Fibroblast of gingiva (primary cell): ENCODE measurements at regions not wholly inside any gene's neighbourhood (a gene's known extent, or its start where the extent isn't known, plus 50 kb on each side); places are given as distances from the start of the nearest gene placed in this dataset.

ENCODE experiments used
- DNase-seq: peaks from one replicate; pipeline ENCODE4 v3.0.0-alpha.2; 2011; ENCODE audit warnings: low read depth

DNA sequence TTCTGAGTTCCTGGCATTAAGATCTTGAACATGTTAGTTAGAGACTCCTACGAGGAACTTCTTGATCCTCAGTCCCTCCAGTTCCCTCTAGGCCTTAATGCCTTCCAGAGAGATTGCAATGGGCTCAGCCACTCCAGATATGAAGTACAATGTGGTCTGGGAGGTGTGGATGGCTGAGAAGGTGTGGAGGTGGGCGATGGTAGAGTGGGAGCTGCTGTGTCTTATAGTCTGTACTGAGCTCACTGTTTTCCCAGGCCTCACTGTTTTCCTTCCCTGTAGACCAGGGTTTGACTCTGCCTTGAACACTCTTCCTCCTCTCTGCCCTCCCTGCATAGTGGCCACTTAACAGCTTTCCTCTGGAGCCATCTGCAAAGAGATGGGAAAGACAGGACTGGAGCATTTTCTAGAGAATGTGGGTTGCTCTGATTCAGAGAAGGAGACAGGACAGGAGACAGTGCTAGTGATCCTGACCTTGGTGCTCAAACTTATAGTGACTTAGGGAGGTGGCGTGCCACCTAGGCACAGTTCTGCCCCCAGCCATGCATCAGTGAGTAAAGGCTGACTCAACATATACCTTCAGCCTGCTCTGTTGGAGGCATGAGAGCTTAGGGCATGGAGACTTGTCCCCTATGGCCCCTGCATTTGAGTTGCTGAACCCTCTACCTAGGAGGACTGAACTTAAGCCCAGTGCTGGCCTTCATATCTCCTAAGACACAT, 129.7 kb downstream of the TDRD15 start:
- DNase-seq: no peak

DNA sequence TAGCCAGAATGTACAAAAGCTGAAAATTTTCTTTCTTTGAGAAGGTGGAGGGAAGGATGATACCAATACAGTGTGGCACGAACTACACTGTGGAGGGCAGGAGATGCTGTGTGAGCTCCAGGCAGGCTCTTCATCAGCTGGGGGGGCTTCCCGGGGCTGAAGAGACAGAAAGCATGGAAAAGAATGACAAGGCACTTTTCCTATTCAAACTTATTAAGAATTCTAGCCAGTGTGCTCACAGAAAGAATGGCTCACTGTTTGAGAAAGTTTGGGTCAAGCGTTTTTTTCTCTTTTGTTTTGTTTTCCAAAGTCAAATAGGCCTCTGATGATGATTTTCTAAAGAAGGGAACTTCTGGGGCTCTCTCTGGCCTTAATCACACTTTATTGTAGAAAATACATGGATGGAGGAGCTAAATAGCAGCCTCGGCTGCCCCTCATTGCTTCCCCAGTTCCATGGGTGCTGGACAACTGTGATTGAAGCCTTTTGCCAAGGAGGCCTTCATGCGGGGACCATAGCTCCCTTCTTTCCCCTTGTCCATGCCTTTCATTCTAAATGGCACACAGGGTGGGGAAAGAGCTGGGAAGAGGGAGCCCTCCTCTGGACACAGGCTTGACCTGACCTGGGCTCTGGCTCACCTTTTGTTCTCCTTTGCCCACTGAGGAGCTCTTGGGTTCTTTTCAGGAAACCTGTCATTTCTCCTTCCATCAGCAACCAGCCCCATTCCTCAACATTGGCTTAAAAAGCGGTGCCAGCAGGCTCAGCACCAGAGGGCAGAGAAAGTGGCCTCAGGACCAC, 130.6 kb downstream of the TDRD15 start:
- DNase-seq: no peak

DNA sequence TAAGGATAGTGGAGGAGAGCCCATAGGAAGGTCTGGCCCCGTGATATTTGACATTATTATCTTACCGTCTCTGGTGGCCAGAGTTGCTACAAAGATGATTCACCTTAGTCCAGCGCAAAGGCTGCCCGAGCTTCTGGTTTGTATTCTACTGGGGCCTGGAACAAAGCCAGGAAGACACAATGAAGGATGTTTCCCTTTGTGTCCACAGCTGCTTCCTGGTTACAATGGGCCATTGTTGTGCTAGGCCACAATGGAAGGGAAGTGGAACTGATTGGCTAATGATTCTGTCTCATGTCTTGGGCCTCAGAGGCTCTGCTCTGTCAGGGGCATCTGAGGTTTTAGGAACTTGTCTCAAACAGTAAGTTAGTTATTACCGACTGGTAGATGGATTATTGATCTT, 132.2 kb downstream of the TDRD15 start:
- DNase-seq: no peak

DNA sequence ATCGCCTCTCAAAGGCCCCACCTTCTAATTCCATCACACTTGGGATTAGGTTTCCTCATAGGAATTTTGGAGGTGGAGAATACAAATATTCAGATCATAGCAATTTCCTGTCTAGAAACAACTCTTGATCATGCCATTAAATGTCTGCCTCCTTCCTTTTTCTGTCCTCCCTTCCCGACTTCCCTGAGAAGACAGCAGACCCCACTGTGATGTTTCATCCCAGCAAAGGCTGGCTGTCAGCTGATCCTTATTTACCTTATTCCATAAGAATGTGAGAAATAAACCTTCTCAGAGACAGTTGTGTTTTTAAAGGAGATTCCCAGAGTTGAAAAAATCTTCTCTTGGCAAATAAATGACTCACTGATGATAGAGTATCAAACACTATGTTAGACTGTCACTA, 133.9 kb downstream of the TDRD15 start:
- DNase-seq: no peak

DNA sequence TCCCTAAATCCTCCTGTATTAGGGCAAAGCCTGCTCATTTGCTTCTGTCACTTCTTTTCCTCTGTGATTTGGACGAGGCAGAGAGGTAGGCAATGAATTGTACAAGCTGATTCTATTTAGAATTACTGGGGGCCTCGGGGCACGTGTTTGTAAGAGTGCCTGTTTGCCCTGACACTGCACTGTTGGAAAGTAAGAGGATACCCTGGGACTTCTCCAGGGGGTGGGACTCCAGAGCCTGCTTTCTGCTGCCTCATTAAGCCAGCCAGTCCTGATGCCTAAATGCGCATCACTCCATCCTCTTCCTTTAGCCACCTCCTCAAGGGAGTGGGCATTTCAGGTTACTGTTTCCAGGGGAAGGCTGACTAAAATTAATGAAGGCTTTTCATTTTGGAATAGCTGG, 134.3 kb downstream of the TDRD15 start:
- DNase-seq: no peak

DNA sequence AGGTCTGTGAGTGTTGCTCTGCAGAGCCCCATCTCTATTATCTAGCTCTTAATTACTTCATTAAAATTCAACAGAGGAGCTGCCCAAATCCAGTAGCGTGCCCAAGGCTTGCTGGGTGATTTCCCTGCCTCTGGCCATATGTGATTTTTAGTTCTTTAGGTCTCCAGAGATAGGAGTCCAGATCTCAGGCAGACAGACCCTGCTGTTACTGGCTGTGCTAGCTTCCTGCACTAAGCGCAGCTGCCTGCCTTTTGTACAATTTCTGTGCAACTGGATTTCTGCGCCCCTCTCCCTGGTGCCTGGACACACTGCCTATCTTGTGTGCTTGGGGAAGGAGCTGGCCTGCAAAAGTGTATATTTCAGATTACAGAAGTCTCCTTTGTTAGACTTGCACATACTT, 136.5 kb downstream of the TDRD15 start:
- no peak for DNase-seq

DNA sequence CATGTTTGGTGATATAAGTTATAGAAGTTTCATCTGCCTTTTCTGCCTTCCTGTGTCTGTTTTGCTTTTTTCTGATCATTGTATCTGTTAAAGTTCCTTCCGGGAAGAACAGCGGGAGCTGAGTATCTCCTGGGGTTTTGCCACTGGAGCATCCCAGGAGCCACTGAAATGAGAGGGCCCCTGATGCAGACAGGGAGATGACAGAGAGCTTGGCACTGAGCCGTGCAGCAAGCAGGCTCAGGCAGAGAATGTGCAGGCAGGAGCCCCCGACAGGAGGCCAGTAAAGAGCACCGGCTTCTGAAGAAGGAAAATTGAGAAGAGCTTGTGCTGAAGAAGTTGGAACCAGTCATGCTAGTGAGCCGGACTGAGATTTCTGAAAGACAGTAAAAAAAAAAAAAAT, 137.8 kb downstream of the TDRD15 start:
- DNase-seq: no peak

DNA sequence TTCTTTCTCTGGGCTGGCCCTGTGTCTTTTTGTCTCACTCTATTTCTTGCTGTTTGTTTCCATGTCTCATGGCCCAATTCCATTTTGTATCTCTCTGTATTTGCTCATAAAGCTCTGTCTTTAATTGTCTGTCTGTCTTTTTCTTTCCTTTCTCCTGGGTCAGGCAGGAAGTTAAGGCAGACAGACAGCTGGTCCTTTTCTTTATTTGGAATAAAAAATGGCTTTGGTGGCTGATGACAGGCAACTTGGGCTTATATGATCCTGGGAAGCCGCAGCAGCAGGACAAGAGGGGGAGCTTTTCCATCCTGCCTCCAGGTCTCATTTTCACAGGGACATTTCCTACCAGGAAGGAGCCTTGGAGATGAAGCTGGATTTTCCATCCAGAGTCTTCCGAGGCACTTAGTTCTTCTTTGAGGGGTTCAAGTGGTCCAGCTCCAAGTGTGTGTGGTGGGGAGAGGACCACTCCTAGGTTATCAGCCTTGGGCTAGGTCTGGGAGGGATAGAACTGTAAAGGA, 138.7 kb downstream of the TDRD15 start:
- no peak for DNase-seq

DNA sequence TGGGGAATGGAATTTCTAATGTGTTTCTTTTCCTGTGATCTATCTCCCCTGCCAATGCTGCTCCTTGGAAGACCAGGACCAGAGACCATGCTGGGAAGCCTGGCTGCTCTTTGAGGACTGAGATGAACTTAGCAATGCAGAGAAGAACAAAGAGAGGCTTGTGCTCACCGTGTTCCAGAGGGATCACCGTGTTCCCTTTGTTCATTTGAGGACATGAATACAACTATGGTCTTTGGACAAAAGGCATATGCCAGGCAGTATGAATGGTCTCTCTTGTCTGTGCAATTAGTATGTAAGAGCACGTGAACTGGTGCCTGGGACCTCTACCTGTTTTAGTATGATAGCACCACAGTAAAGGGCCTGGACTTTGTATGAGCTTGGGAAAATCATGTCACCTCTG, 139.9 kb downstream of the TDRD15 start:
- no peak for DNase-seq

DNA sequence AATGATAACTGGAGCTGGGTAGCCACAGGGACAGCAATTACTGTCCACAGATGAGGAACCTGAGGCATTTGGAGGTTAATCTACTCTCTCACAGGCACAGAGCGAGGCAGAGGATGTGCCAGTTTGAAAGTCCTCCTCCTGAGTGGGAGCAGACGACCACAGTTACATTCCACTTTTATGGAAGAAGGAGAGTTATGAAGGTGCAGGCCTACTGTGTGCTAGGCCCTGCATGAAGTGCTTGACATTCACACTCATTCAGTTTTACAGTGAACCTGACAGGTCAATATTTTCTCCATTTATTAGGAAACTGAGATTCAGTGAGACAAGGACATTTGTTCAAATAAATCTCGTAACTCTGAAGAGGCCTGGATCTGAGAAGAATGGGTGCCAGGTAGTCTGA, 142.0 kb downstream of the TDRD15 start:
- no peak for DNase-seq

DNA sequence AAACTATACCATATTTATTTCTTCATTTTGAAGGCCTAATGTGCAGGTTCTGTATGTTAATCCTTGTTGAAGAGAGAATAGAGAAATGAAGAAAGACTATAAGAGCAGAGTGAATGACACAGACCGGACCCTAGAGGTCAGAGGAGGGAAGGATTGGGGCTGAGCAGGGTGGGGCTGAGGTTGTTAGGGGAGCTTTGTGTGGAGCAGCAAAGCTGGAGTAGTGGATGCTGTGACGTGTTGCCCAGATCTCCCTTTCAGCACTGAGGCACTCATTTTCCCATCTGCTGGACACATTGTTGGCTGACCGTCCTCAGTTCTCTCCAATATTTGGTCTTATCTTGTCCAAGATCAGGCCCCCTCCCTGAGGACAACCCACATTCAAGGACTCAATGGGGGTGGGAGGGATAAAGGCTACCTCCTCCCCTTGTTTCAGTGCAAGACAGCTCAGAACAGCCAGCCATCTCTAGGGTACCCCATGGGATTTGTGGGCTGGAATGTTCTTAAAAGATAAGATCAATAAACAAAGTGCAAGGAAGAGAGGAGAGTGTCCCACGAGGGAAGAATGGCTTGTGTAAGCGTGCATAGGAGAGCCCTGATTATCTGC, 143.6 kb downstream of the TDRD15 start:
- no peak for DNase-seq

DNA sequence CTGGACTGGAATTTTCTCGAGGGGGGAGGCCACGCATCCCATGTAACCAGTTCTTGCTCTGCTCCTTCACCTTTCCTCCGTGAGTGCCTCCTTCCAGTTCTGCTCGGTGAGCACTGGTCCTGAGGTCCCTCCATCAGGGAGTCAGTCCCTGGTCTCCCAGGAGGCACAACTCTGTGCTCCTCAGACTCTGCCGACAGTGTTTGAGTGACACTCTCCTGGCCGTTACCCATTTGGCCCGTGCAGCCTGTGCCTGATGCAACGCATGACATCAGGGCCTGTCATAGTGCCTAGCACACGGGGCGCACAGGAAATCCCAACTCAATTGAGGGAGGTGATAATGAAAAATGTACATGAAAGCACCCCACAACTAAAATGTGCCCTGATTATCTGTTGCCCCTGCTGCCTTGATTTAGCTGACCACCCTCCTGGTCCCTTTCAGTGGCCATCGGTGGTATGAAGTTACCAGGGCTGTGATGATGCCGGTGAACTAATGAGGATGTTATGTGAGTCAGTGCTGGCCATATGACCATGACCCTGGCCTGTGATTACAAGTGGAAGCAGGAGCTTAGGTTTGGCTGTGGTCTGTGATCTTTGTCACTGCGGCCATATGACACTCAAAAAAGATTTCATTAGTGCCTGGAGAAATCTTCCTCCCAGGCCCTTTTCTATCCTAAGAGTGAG, 144.6 kb downstream of the TDRD15 start:
- no peak for DNase-seq

DNA sequence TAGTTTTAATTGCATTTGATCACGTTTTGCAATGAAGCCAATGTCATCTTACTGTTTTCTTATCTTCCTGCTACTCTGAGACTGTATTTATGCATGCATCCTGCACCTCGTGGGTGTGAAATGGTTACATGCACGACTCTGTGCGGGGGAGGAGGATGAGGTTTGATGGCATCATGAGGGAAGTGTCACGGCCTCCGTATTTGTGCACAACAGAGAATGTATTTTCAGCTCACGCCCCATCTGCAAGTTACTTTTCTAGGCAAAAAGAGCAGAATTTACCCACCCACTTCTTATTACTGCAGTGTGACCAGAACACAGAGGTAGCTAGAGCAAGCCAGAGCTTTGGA, 145.1 kb downstream of the TDRD15 start:
- no peak for DNase-seq

DNA sequence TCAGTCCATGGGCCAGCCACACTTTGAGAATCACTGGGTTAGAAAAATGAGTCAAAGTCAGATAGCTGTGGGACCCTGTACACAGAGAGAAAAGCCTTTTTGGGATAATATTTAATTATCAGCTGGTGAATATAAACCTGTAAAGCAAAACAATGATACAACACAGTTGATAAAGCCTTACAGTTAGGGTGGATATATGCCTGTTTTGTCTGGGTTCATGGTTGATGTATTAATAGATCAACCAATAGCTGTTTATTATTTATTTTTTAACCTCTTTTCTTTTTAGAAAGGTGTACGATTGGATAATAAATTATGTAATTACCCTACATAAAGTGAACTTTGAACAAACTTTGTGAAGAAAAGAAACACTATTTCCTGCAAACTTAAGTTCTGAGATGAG, 145.6 kb downstream of the TDRD15 start:
- no peak for DNase-seq

DNA sequence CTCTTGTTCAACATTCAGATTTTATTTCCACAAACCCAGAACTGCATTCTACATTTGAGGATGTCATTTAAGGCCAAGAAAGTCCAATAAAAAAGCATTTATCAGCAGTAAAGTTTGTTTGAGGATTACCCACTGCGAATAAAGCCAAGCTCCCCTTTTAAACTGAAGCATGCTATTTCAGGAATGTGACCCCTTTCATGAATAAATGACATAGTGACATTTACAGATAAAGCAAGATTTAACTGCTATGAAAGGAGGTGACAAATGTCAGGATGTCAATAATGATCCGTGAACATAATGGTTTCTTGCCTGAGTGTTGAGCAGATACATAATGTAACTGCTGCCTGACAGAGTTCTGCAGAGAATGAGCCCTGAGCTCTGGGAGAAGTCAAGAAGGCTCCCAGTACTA, 146.3 kb downstream of the TDRD15 start:
- DNase-seq: no peak

DNA sequence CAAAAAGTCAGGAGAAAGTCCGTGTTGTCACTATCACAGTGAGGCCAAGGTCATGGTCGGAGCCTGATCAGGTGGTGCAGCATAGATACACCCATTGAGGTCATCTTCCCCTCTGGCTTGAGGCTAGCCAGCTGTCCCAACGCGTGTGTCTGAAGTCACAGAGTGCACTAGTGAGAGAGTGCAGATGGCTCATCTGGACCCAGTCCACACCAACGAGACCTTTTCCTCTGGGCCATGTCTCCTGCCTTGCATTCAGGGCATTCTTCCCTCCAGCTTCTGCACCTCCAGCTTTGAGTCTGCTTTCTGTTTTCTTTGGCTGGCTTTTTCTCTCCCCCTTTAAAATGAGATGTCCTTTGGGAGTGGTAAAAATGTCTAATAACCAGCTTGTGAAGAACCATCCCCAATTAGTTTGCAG, 146.9 kb downstream of the TDRD15 start:
- no peak for DNase-seq

DNA sequence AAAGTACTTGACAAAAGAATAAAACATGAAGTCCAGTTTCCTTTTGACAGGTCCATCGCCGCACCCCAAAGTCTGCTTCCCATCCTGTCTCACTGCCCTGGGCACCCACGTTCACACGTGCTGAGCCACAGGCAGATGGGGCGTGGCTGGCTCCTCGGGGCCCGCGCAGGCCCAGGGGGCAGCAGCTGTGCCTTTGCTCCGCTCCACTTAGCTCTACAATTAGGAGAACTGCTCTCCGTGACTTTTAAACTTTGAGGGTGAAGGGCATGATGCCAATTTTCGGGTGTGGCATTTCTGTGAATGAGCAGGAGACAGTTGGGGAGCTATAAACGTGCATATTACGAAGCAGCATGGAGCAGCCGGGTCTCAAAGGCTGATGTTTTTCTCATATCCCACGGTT, 152.4 kb downstream of the TDRD15 start:
- no peak for DNase-seq

DNA sequence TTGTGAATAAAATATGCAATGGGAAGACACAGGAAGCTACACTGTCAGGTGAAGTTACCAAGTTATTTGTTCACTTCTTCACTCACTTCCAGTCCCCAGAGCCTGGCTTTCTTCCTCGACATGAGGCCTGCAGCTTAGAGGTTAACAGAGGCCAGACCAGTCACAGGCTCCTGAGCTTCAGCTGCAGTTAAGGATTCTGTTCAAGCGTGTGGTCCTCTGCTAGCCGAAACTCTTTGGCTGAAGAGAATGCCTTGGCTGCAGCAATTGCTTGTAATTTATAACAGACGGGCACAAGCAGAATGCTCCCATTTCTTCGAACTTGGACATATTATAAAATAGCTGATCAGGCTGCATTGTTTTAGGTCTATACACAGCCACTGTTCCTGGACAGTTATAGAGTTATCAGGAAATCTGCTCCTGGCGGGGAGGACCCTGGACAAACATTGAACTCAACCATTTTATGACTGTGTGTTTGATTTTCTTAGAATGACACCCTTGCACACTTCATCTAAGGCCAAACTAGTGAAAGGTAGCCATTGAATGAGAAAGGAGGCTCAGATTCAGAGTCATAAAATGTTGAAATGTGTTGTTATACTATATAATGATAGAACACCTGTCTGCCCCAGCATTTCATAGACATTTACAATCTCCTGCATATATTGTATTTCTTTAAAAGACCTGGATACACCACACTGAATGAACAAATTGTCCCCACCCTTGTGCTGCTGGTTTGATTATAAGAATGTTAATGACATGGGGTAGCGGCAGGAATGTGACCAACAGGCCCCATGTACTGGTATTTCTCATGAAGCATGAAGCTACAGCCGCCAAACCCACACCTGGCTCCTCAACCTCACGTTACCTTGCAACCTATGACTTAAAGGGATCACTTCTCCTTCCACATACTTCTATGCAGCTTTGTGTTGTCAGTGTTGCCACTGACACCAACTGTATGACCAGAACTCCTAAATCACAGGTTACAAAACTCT, 153.6 kb downstream of the TDRD15 start:
- no peak for DNase-seq

DNA sequence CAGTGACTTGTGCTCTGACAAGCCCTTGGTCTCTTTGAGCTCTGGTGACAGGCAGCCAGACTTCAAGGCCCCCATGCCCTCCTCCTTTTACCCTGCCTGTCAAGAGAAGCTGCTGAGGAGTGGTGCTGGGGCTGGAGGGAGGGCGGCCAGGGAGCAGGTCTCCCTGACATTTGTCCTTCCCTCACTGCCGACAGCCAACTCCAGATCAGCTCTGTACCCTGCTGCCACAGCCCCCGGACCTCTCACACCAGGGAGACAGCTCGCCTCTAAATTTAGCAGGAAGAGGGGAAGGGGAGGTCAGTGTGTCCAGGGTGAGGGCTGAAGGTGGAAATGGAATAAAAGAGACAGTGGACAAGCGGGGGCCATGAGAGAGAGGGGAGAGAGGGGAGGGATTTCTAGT, 155.8 kb downstream of the TDRD15 start:
- no peak for DNase-seq

DNA sequence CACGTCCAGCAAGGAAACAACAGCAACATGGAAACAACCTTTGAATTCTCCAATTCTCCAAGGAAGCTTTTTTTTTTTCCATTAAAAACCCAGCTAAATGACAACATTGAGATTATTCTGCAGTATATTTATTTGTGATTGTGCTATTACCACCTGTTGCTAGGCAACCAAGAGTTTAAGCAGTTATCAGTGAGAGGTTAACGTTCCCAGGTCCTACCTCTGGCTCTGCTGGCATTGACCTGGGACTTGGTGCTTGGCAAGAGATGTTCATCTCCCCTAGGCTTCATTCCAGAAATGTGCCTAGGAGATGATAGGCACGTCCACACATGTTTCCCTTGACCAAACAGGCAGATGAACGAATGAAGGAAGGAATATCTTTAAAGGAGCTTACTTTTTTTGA, 157.0 kb downstream of the TDRD15 start:
- no peak for DNase-seq

DNA sequence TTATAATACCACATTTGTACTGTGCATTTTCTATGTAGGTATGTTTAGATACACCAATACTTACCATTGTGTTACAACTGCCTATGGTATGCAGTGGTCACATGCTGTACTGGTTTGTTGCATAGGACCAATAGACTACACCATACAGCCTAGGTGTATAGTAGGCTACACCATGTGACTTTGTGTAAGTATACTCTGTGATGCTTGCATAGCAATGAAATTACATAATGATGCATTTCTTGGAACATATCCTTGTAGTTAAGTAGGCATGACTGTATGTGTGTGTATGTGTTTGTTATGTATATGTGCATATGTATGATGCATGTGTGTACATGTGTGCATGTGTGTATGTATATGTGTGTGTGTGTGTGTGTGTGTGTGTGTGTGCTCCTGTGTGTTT, 157.6 kb downstream of the TDRD15 start:
- DNase-seq: no peak
